HepG2 (cell line): ENCODE measurements at regions not wholly inside any gene's neighbourhood (a gene's known extent, or its start where the extent isn't known, plus 50 kb on each side); places are given as distances from the start of the nearest gene placed in this dataset.

Experiments
- ATAC-seq: fragments of 200-7000 bp; cut with Tn5 transposase; 3 replicates; pipeline ENCODE4 v1.9.1; 2020; ENCODE audit warnings: mild to moderate bottlenecking, moderate library complexity
- BruUV-seq: library from RNA; stranded (reverse); fragments of 400-500 nt; replicated peaks from 2 replicates; lab custom pipeline; 2021; lab: Mats Ljungman, UMichigan
- CTCF ChIA-PET: fragments of 300-600 bp; formaldehyde crosslinking; extraction: SDS; loops from one replicate; lab custom pipeline; 2021; ENCODE audit warnings: low total read pairs, inconsistent platforms, low intra/inter-chr PET ratio; lab: Yijun Ruan, JAX
- POLR2A ChIA-PET: fragments of 350-600 bp; sonication (Branson Sonifier 250); formaldehyde crosslinking; loops from one replicate; lab custom pipeline; 2020; ENCODE audit warnings: antibody characterized with exemption, inconsistent platforms; lab: Yijun Ruan, JAX
- DNase-seq: peaks from one replicate; pipeline ENCODE4 v3.0.0-alpha.2; 2015; ENCODE audit warnings: low spot score
- FAIRE-seq: peaks from 3 replicates; lab custom pipeline; 2011; peaks lifted over from hg19 to GRCh38; lab: Jason Lieb, UNC
- H2AFZ ChIP-seq: one replicate; pipeline ENCODE4 v1.6.1; 2011; ENCODE audit warnings: low read length, inconsistent platforms
- H3K27ac ChIP-seq: fragments of 300-600 bp; 3 replicates; pipeline ENCODE4 v1.8.0; 2011; ENCODE audit warnings: mixed run types, mild to moderate bottlenecking, mixed read lengths, low read length, inconsistent platforms; ENCODE audit not compliant: insufficient read depth; ENCODE audit errors: extremely low read length
- H3K27me3 ChIP-seq, 2 experiments: fragments of 200-600 bp in 1 of 2; 2 replicates in 1 of 2; 3 replicates in 1 of 2; pipeline versions ENCODE4 v1.6.0 to v1.8.0; 2011; ENCODE audit warnings: low read length in 2 of 2, mild to moderate bottlenecking in 2 of 2, moderate library complexity in 2 of 2, inconsistent platforms in 1 of 2; ENCODE audit not compliant: insufficient read depth in 2 of 2, control insufficient read depth in 1 of 2
- H3K36me3 ChIP-seq, 2 experiments: fragments of 200-600 bp in 1 of 2; replicated peaks in 1 of 2; 2 replicates in 1 of 2; 3 replicates in 1 of 2; pipeline versions ENCODE4 v1.5.1 to v1.8.0; 2011; ENCODE audit warnings: low read length in 2 of 2, inconsistent platforms in 1 of 2; ENCODE audit not compliant: insufficient read depth in 2 of 2, control insufficient read depth in 1 of 2
- H3K4me1 ChIP-seq: 2 replicates; pipeline ENCODE4 v1.5.1; 2012; ENCODE audit warnings: low read length, inconsistent platforms; ENCODE audit not compliant: insufficient read depth
- H3K4me2 ChIP-seq: 2 replicates; pipeline ENCODE4 v1.6.0; 2011; ENCODE audit warnings: low read depth, low read length, inconsistent platforms
- H3K4me3 ChIP-seq, 3 experiments: fragments of 200-600 bp in 1 of 3; sonication (generic), shearing (Covaris generic) in 1 of 3; replicated peaks in 1 of 3; 2 replicates each; pipeline ENCODE4 v1.5.1; 2011 to 2016; ENCODE audit warnings: low read length in 3 of 3, inconsistent platforms in 2 of 3, low read depth in 2 of 3, mild to moderate bottlenecking in 2 of 3, control low read depth in 1 of 3, mixed read lengths in 1 of 3; ENCODE audit not compliant: insufficient read depth in 1 of 3
- H3K79me2 ChIP-seq: one replicate; pipeline ENCODE4 v1.6.1; 2011; ENCODE audit warnings: low read length, inconsistent platforms; ENCODE audit not compliant: insufficient read depth
- H3K9ac ChIP-seq: 2 replicates; pipeline ENCODE4 v1.6.0; 2011; ENCODE audit warnings: mild to moderate bottlenecking, low read depth, low read length, inconsistent platforms; ENCODE audit not compliant: insufficient read depth
- H3K9me3 ChIP-seq: 2 replicates; pipeline ENCODE4 v1.5.1; 2012; ENCODE audit warnings: mild to moderate bottlenecking, low read length
- H4K20me1 ChIP-seq: 2 replicates; pipeline ENCODE4 v1.6.0; 2011; ENCODE audit warnings: inconsistent platforms, mild to moderate bottlenecking, low read length, moderate library complexity; ENCODE audit not compliant: insufficient read depth
- CENPT ChIP-seq: sonication (generic); formaldehyde crosslinking; IDR thresholded peaks from 2 replicates; pipeline ENCODE4 v1.8.0; 2022; ENCODE audit warnings: low read depth, mild to moderate bottlenecking, moderate library complexity, missing genetic modification reagents
- ERF ChIP-seq: IDR thresholded peaks from 2 replicates; pipeline ENCODE4 v1.6.1; 2018; ENCODE audit warnings: missing biosample characterization, missing genetic modification reagents
- HCFC1 ChIP-seq: fragments of 150-350 bp; IDR thresholded peaks from 2 replicates; pipeline ENCODE4 v1.6.1; 2014; ENCODE audit warnings: low read depth, low read length
- MTF2 ChIP-seq: sonication (generic); formaldehyde crosslinking; IDR thresholded peaks from 2 replicates; pipeline ENCODE4 v1.5.0; 2020; ENCODE audit warnings: missing genetic modification reagents, borderline replicate concordance
- NFATC3 ChIP-seq: sonication (generic); formaldehyde crosslinking; IDR thresholded peaks from 2 replicates; pipeline ENCODE4 v1.5.1; 2020; ENCODE audit warnings: mild to moderate bottlenecking, missing genetic modification reagents
- NFIB ChIP-seq: sonication (generic); formaldehyde crosslinking; IDR thresholded peaks from 2 replicates; pipeline ENCODE4 v1.9.0; 2021; ENCODE audit warnings: missing genetic modification reagents, mild to moderate bottlenecking, borderline replicate concordance
- ZNF329 ChIP-seq: sonication (generic); formaldehyde crosslinking; IDR thresholded peaks from 2 replicates; pipeline ENCODE4 v1.9.0; 2021; ENCODE audit warnings: low read depth, mild to moderate bottlenecking, missing genetic modification reagents
- ZNF550 ChIP-seq: sonication (generic); formaldehyde crosslinking; IDR thresholded peaks from 2 replicates; pipeline ENCODE4 v1.4.0; 2020; ENCODE audit warnings: mild to moderate bottlenecking, missing genetic modification reagents, borderline replicate concordance
- ZSCAN21 ChIP-seq: sonication (generic); formaldehyde crosslinking; IDR thresholded peaks from 2 replicates; pipeline ENCODE4 v1.8.0; 2022; ENCODE audit warnings: mild to moderate bottlenecking, missing genetic modification reagents, moderate library complexity, borderline replicate concordance
- ZSCAN25 ChIP-seq: sonication (generic); formaldehyde crosslinking; IDR thresholded peaks from 2 replicates; pipeline ENCODE4 v1.8.0; 2022; ENCODE audit warnings: mild to moderate bottlenecking, missing genetic modification reagents
- WGBS: methylation state at CpG from one replicate; pipeline ENCODE4 v1.1.6; 2017; ENCODE audit warnings: low lambda C conversion rate; 5-methylcytosine and 5-hydroxymethylcytosine counted together
- in situ Hi-C: cut with HindIII; loops from 2 replicates; pipeline ENCODE4 v1.10.0; 2017; ENCODE audit warnings: low pct_unique_long_range_greater_than_20kb; ENCODE audit not compliant: extremely low pct_ligation_motif_present
- intact Hi-C: fragments of 100-400 bp; cut with micrococcal nuclease; formaldehyde crosslinking; loops from one replicate; pipeline ENCODE4 v1.10.0; 2022; ENCODE audit not compliant: unreplicated experiment
- TF ChIP-seq, protein P1 (sequence below): sonication (generic); formaldehyde crosslinking; IDR thresholded peaks from 2 replicates; pipeline ENCODE4 v1.4.0; 2020; ENCODE audit warnings: missing genetic modification reagents, low read depth, mild to moderate bottlenecking, borderline replicate concordance
- TF ChIP-seq, protein P2 (sequence below): sonication (generic); formaldehyde crosslinking; IDR thresholded peaks from 2 replicates; pipeline ENCODE4 v1.8.1; 2023; ENCODE audit warnings: mild to moderate bottlenecking, missing genetic modification reagents

DNA sequence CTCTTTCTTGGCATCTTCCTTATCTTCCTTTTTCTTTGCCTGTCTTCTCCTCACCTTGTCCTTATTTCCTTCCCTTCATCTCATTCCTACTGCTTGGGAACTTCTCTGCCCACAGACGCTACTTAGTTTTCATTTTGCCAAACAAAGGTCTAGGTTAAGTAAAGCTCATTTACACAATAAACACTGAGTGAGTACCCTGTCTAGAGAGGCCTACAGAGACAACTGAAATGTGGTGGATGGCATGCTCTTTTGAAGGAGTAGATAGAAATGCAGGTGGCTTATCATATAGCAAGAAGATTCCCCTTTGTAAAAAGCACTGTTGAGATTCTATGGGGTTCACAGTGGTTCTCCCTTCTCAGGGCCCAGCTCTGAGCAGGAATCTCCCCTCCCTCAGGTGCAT, 319.0 kb downstream of the CNTN3 start:
- Histone ChIP-seq H3K79me2 (no peaks in the 10 kb centered on the region), H3K27ac (no peak overlapping the region), H4K20me1 (no peaks in the 10 kb centered on the region), H3K9me3 (no peaks in the 10 kb centered on the region), H3K4me2 (no peak overlapping the region), H2AFZ (no peak overlapping the region), H3K4me1 (no peaks in the 10 kb centered on the region), H3K27me3 (no peaks in the 10 kb centered on the region), H3K9ac (no peak overlapping the region), H3K4me3 (no peak overlapping the region), H3K36me3 (no peaks in the 10 kb centered on the region)
- BruUV-seq: no TSS peak
- ATAC-seq (no peak), FAIRE-seq (no peak), DNase-seq (no peak)
- ChIA-PET POLR2A (no interaction called here), CTCF (no interaction called here)
- WGBS: 6% methylated on average over 1 of the region's 1 CpG
- TF ChIP-seq MTF2 (CRISPR knock-in tag) (no peak), NFATC3 (CRISPR knock-in tag) (no peak), ZSCAN21 (CRISPR knock-in tag) (no peak)
- TF ChIP-seq, protein P1, sequence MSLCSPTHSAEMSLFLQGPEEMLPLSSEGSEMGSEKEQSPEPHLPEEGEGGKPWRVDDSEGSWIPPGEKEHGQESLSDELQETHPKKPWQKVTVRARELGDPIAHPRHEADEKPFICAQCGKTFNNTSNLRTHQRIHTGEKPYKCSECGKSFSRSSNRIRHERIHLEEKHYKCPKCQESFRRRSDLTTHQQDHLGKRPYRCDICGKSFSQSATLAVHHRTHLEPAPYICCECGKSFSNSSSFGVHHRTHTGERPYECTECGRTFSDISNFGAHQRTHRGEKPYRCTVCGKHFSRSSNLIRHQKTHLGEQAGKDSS (CRISPR knock-in tag): no peak
- in situ Hi-C loops (no loop called here), intact Hi-C loops (no loop called here)

DNA sequence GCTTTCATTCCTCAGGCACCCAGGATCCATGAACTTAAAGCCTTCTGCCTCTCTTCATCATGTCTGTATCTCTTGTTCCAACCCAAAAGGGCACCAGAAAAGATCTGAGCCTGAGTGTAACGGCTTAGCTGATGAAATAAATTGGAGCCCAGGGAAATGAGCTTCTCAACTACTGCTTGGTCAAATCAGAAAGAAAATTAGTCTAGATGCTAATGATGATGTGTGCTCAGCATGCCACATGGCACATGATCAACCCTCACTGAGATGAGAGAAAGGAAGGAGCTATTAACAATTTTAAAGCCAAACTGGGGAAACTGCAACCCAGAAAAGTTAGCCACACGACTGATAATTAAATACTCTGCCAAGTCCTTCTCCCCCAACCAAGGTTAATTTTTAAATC, 325.7 kb downstream of the CNTN3 start:
- no peaks in the 10 kb centered on the region for H3K79me2 ChIP-seq
- 0% methylated on average over 2 of the region's 2 CpGs for WGBS
- ATAC-seq (no peak), FAIRE-seq (no peak), DNase-seq (no peak)
- no peak overlapping the region for H3K4me3 ChIP-seq
- H3K27me3 ChIP-seq: no peaks in the 10 kb centered on the region
- CTCF ChIA-PET: no interaction called here
- H3K9ac ChIP-seq: no peak overlapping the region
- POLR2A ChIA-PET: no interaction called here
- TF ChIP-seq, protein P2, sequence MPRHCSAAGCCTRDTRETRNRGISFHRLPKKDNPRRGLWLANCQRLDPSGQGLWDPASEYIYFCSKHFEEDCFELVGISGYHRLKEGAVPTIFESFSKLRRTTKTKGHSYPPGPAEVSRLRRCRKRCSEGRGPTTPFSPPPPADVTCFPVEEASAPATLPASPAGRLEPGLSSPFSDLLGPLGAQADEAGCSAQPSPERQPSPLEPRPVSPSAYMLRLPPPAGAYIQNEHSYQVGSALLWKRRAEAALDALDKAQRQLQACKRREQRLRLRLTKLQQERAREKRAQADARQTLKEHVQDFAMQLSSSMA (CRISPR knock-in tag): no peak
- no peak for TF ChIP-seq CENPT (CRISPR knock-in tag)
- TF ChIP-seq ZSCAN25: no peak
- no peak for TF ChIP-seq ZNF550 (CRISPR knock-in tag)
- no peak for TF ChIP-seq NFIB (CRISPR knock-in tag)
- TF ChIP-seq ZNF329 (CRISPR knock-in tag): no peak
- TF ChIP-seq HCFC1: no peak
- no peak for TF ChIP-seq ERF (CRISPR knock-in tag)
- in situ Hi-C loops: no loop called here
- H3K4me2 ChIP-seq: no peak overlapping the region
- H3K36me3 ChIP-seq: no peaks in the 10 kb centered on the region
- intact Hi-C loops: no loop called here
- H4K20me1 ChIP-seq: no peaks in the 10 kb centered on the region
- no TSS peak for BruUV-seq
- no peak overlapping the region for H2AFZ ChIP-seq
- H3K27ac ChIP-seq: no peak overlapping the region
- no peaks in the 10 kb centered on the region for H3K4me1 ChIP-seq
- H3K9me3 ChIP-seq: no peaks in the 10 kb centered on the region
